ENCODE measurements at regions not wholly inside any gene's neighbourhood (a gene's known extent, or its start where the extent isn't known, plus 50 kb on each side); places are given as distances from the start of the nearest gene placed in this dataset.

DNA sequence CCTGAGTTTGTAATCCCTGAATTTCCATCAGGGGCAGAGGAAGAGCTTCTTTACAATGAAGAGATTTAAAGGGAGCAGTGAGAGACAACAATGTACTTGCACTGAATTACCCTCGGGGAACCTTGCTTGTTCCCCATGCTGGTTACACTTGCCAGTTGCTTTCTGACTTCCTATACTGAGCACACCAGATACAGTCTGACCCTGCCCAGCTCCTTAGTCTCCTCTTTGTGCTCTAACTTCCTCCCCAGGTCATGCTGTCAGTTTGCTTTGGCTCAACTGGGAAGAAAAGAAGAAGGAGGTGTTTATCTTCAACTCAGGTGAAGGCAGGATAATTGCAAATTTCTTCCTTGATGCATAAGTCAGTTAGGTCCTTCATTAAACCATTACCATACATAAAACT lies 658.4 kb downstream of the NYAP2 start (continued):
- TF ChIP-seq, protein P1, sequence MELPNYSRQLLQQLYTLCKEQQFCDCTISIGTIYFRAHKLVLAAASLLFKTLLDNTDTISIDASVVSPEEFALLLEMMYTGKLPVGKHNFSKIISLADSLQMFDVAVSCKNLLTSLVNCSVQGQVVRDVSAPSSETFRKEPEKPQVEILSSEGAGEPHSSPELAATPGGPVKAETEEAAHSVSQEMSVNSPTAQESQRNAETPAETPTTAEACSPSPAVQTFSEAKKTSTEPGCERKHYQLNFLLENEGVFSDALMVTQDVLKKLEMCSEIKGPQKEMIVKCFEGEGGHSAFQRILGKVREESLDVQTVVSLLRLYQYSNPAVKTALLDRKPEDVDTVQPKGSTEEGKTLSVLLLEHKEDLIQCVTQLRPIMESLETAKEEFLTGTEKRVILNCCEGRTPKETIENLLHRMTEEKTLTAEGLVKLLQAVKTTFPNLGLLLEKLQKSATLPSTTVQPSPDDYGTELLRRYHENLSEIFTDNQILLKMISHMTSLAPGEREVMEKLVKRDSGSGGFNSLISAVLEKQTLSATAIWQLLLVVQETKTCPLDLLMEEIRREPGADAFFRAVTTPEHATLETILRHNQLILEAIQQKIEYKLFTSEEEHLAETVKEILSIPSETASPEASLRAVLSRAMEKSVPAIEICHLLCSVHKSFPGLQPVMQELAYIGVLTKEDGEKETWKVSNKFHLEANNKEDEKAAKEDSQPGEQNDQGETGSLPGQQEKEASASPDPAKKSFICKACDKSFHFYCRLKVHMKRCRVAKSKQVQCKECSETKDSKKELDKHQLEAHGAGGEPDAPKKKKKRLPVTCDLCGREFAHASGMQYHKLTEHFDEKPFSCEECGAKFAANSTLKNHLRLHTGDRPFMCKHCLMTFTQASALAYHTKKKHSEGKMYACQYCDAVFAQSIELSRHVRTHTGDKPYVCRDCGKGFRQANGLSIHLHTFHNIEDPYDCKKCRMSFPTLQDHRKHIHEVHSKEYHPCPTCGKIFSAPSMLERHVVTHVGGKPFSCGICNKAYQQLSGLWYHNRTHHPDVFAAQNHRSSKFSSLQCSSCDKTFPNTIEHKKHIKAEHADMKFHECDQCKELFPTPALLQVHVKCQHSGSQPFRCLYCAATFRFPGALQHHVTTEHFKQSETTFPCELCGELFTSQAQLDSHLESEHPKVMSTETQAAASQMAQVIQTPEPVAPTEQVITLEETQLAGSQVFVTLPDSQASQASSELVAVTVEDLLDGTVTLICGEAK (IDR thresholded peaks at IDR 0.05), result no peak
- TF ChIP-seq, protein P1 (CRISPR knock-in tag; IDR thresholded peaks at IDR 0.05), result no peak
- TF ChIP-seq, protein P2, sequence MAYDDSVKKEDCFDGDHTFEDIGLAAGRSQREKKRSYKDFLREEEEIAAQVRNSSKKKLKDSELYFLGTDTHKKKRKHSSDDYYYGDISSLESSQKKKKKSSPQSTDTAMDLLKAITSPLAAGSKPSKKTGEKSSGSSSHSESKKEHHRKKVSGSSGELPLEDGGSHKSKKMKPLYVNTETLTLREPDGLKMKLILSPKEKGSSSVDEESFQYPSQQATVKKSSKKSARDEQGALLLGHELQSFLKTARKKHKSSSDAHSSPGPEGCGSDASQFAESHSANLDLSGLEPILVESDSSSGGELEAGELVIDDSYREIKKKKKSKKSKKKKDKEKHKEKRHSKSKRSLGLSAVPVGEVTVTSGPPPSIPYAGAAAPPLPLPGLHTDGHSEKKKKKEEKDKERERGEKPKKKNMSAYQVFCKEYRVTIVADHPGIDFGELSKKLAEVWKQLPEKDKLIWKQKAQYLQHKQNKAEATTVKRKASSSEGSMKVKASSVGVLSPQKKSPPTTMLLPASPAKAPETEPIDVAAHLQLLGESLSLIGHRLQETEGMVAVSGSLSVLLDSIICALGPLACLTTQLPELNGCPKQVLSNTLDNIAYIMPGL (CRISPR knock-in tag; IDR thresholded peaks at IDR 0.05; ENCODE audit: borderline replicate concordance in 1 of 2, low read depth in 1 of 2), result no peak
- TF ChIP-seq TBP (CRISPR knock-in tag; IDR thresholded peaks at IDR 0.05) (no peak), ZNF841 (CRISPR knock-in tag; IDR thresholded peaks at IDR 0.05; ENCODE audit: borderline replicate concordance) (no peak), KLF6 (CRISPR knock-in tag; IDR thresholded peaks at IDR 0.05) (no peak), TGIF2 (CRISPR knock-in tag; IDR thresholded peaks at IDR 0.05) (no peak), ZNF674 (CRISPR knock-in tag; IDR thresholded peaks at IDR 0.05; ENCODE audit: low read depth) (no peak), ATAD3A (CRISPR knock-in tag; IDR thresholded peaks at IDR 0.05) (no peak), BRCA1 (CRISPR knock-in tag; IDR thresholded peaks at IDR 0.05) (no peak)
- TF ChIP-seq, protein P3, sequence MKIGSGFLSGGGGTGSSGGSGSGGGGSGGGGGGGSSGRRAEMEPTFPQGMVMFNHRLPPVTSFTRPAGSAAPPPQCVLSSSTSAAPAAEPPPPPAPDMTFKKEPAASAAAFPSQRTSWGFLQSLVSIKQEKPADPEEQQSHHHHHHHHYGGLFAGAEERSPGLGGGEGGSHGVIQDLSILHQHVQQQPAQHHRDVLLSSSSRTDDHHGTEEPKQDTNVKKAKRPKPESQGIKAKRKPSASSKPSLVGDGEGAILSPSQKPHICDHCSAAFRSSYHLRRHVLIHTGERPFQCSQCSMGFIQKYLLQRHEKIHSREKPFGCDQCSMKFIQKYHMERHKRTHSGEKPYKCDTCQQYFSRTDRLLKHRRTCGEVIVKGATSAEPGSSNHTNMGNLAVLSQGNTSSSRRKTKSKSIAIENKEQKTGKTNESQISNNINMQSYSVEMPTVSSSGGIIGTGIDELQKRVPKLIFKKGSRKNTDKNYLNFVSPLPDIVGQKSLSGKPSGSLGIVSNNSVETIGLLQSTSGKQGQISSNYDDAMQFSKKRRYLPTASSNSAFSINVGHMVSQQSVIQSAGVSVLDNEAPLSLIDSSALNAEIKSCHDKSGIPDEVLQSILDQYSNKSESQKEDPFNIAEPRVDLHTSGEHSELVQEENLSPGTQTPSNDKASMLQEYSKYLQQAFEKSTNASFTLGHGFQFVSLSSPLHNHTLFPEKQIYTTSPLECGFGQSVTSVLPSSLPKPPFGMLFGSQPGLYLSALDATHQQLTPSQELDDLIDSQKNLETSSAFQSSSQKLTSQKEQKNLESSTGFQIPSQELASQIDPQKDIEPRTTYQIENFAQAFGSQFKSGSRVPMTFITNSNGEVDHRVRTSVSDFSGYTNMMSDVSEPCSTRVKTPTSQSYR (CRISPR knock-in tag; IDR thresholded peaks at IDR 0.05; ENCODE audit: borderline replicate concordance), result no peak
- TF ChIP-seq, protein P4, sequence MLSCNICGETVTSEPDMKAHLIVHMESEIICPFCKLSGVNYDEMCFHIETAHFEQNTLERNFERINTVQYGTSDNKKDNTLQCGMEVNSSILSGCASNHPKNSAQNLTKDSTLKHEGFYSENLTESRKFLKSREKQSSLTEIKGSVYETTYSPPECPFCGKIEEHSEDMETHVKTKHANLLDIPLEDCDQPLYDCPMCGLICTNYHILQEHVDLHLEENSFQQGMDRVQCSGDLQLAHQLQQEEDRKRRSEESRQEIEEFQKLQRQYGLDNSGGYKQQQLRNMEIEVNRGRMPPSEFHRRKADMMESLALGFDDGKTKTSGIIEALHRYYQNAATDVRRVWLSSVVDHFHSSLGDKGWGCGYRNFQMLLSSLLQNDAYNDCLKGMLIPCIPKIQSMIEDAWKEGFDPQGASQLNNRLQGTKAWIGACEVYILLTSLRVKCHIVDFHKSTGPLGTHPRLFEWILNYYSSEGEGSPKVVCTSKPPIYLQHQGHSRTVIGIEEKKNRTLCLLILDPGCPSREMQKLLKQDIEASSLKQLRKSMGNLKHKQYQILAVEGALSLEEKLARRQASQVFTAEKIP (CRISPR knock-in tag; IDR thresholded peaks at IDR 0.05; ENCODE audit: borderline replicate concordance), result no peak
